ENCODE measurements at regions not wholly inside any gene's neighbourhood (a gene's known extent, or its start where the extent isn't known, plus 50 kb on each side); places are given as distances from the start of the nearest gene placed in this dataset.

GRCh38 chr22:49499433-49500075 is 328.1 kb downstream of the BRD1 start:
- H3K27ac ChIP-seq (replicated peaks): no peak overlapping the region
- no peak for DNase-seq (ENCODE audit: low read depth in 1 of 2, low spot score in 1 of 2)
- TF ChIP-seq, protein P1, sequence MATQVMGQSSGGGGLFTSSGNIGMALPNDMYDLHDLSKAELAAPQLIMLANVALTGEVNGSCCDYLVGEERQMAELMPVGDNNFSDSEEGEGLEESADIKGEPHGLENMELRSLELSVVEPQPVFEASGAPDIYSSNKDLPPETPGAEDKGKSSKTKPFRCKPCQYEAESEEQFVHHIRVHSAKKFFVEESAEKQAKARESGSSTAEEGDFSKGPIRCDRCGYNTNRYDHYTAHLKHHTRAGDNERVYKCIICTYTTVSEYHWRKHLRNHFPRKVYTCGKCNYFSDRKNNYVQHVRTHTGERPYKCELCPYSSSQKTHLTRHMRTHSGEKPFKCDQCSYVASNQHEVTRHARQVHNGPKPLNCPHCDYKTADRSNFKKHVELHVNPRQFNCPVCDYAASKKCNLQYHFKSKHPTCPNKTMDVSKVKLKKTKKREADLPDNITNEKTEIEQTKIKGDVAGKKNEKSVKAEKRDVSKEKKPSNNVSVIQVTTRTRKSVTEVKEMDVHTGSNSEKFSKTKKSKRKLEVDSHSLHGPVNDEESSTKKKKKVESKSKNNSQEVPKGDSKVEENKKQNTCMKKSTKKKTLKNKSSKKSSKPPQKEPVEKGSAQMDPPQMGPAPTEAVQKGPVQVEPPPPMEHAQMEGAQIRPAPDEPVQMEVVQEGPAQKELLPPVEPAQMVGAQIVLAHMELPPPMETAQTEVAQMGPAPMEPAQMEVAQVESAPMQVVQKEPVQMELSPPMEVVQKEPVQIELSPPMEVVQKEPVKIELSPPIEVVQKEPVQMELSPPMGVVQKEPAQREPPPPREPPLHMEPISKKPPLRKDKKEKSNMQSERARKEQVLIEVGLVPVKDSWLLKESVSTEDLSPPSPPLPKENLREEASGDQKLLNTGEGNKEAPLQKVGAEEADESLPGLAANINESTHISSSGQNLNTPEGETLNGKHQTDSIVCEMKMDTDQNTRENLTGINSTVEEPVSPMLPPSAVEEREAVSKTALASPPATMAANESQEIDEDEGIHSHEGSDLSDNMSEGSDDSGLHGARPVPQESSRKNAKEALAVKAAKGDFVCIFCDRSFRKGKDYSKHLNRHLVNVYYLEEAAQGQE (IDR thresholded peaks at IDR 0.05; ENCODE audit: insufficient replicate concordance, low read depth): no peak
- TF ChIP-seq SPI1 (IDR thresholded peaks at IDR 0.05; ENCODE audit: borderline replicate concordance, low read depth) (no peak), CTCF (IDR thresholded peaks at IDR 0.05; ENCODE audit: insufficient read depth, low read length) (no peak), GABPA (IDR thresholded peaks at IDR 0.05; ENCODE audit: low read depth) (no peak), POLR2AphosphoS5 (IDR thresholded peaks at IDR 0.05; ENCODE audit: low read depth) (no peak)

GRCh38 chr22:49497266-49497665 is 330.4 kb downstream of the BRD1 start:
- Histone ChIP-seq H3K27me3 (ENCODE audit: insufficient read depth, poor library complexity, severe bottlenecking) (no peaks in the 10 kb centered on the region), H3K4me3 (replicated peaks; ENCODE audit: insufficient read depth, low read length) (no peak overlapping the region), H3K27ac (replicated peaks) (no peak overlapping the region)
- no peak for DNase-seq (ENCODE audit: low read depth in 1 of 2, low spot score in 1 of 2)
- TF ChIP-seq POLR2AphosphoS5 (IDR thresholded peaks at IDR 0.05; ENCODE audit: low read depth): no peak
- no peak for TF ChIP-seq GABPA (IDR thresholded peaks at IDR 0.05; ENCODE audit: low read depth)
- TF ChIP-seq, protein P1 (IDR thresholded peaks at IDR 0.05; ENCODE audit: insufficient replicate concordance, low read depth): no peak

More at GRCh38 chr22:49499433-49500075, 328.1 kb downstream of the BRD1 start:
- no peak overlapping the region for H3K4me3 ChIP-seq (replicated peaks; ENCODE audit: insufficient read depth, low read length)
- H3K27me3 ChIP-seq (ENCODE audit: insufficient read depth, poor library complexity, severe bottlenecking): no peaks in the 10 kb centered on the region

GRCh38 chr22:49494555-49494954 is 333.1 kb downstream of the BRD1 start:
- TF ChIP-seq GABPA (IDR thresholded peaks at IDR 0.05; ENCODE audit: low read depth) (no peak), CTCF (IDR thresholded peaks at IDR 0.05; ENCODE audit: insufficient read depth, low read length) (no peak), POLR2AphosphoS5 (IDR thresholded peaks at IDR 0.05; ENCODE audit: low read depth) (no peak), SPI1 (IDR thresholded peaks at IDR 0.05; ENCODE audit: borderline replicate concordance, low read depth) (no peak)
- TF ChIP-seq, protein P1 (IDR thresholded peaks at IDR 0.05; ENCODE audit: insufficient replicate concordance, low read depth): no peak
- Histone ChIP-seq H3K4me3 (replicated peaks; ENCODE audit: insufficient read depth, low read length) (no peak overlapping the region), H3K27ac (replicated peaks) (no peak overlapping the region), H3K27me3 (ENCODE audit: insufficient read depth, poor library complexity, severe bottlenecking) (no peaks in the 10 kb centered on the region)
- no peak for DNase-seq (ENCODE audit: low read depth in 1 of 2, low spot score in 1 of 2)

All from HL-60 (cell line).